Activated B cell treated with CpG ODN at 0.5 μM for 24 hours (primary cell): ENCODE measurements at regions not wholly inside any gene's neighbourhood (a gene's known extent, or its start where the extent isn't known, plus 50 kb on each side); places are given as distances from the start of the nearest gene placed in this dataset.

Source experiments
- ATAC-seq: fragments of 200-7000 bp; cut with Tn5 transposase; one replicate; pipeline ENCODE4 v1.10.0; 2021; ENCODE audit warnings: low read depth, mild to moderate bottlenecking, moderate library complexity
- CTCF ChIA-PET: fragments of 350-600 bp; sonication (Branson Sonifier 250); formaldehyde crosslinking; loops from one replicate; lab custom pipeline; 2021; ENCODE audit warnings: antibody characterized with exemption; lab: Charles Lee
- POLR2A ChIA-PET: fragments of 350-600 bp; sonication (Branson Sonifier 250); formaldehyde crosslinking; loops from one replicate; lab custom pipeline; 2021; ENCODE audit warnings: antibody characterized with exemption; lab: Charles Lee
- DNase-seq: peaks from one replicate; pipeline ENCODE4 v3.0.0; 2022
- H3K27ac Mint-ChIP-seq: one replicate; pipeline ENCODE4 v1.8.0; 2020; ENCODE audit warnings: mixed read lengths
- H3K27me3 Mint-ChIP-seq: one replicate; pipeline ENCODE4 v1.8.0; 2021; ENCODE audit warnings: mixed read lengths
- H3K36me3 Mint-ChIP-seq: one replicate; pipeline ENCODE4 v1.8.0; 2021; ENCODE audit warnings: low read depth, mixed read lengths
- H3K4me1 Mint-ChIP-seq: one replicate; pipeline ENCODE4 v1.8.0; 2021; ENCODE audit warnings: mixed read lengths
- H3K4me3 Mint-ChIP-seq: one replicate; pipeline ENCODE4 v1.8.0; 2020; ENCODE audit warnings: mild to moderate bottlenecking, mixed read lengths
- H3K9me3 Mint-ChIP-seq: one replicate; pipeline ENCODE4 v1.8.0; 2020; ENCODE audit warnings: mixed read lengths
- intact Hi-C: fragments of 100-400 bp; cut with micrococcal nuclease; formaldehyde crosslinking; loops from one replicate; pipeline ENCODE4 v1.15.1; 2024
- TF ChIP-seq, protein P1 (sequence below): fragments of 200-600 bp; IDR thresholded peaks from one replicate; pipeline ENCODE4 v1.8.0; 2022; ENCODE audit warnings: antibody characterized with exemption, mild to moderate bottlenecking

DNA sequence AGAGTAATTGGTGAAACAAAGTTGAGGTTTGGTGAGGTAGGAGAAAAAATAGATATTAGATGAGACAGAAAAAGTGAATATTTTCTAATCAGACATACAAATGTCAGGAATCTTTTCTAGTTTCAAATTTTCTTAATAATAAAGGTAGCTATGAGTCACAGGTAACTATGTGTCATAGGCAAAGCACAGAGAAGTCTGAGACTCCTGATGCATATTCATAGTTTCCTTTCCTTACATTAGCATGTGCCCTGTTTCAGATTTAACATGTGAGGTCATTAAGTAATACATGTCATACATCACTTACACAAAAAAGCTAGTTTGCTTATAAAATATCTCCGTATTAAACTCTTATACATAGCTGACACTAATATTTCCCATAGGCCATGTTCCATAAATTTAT lies 1141.3 kb upstream of the PCDH20 start:
- intact Hi-C loops: no loop called here
- no peak overlapping the region for H3K27ac Mint-ChIP-seq
- no peaks in the 10 kb centered on the region for H3K4me1 Mint-ChIP-seq
- TF ChIP-seq, protein P1, sequence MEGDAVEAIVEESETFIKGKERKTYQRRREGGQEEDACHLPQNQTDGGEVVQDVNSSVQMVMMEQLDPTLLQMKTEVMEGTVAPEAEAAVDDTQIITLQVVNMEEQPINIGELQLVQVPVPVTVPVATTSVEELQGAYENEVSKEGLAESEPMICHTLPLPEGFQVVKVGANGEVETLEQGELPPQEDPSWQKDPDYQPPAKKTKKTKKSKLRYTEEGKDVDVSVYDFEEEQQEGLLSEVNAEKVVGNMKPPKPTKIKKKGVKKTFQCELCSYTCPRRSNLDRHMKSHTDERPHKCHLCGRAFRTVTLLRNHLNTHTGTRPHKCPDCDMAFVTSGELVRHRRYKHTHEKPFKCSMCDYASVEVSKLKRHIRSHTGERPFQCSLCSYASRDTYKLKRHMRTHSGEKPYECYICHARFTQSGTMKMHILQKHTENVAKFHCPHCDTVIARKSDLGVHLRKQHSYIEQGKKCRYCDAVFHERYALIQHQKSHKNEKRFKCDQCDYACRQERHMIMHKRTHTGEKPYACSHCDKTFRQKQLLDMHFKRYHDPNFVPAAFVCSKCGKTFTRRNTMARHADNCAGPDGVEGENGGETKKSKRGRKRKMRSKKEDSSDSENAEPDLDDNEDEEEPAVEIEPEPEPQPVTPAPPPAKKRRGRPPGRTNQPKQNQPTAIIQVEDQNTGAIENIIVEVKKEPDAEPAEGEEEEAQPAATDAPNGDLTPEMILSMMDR: no peak
- DNase-seq: no peak
- H3K36me3 Mint-ChIP-seq: no peaks in the 10 kb centered on the region
- H3K4me3 Mint-ChIP-seq: no peak overlapping the region
- ATAC-seq: no peak
- CTCF ChIA-PET: no interaction called here
- H3K27me3 Mint-ChIP-seq: no peaks in the 10 kb centered on the region
- POLR2A ChIA-PET: no interaction called here
- no peaks in the 10 kb centered on the region for H3K9me3 Mint-ChIP-seq

GRCh38 chr13:62551588-62551987 lies 1135.9 kb upstream of the PCDH20 start:
- no peaks in the 10 kb centered on the region for H3K9me3 Mint-ChIP-seq
- DNase-seq (no peak), ATAC-seq (no peak)
- CTCF ChIA-PET: no interaction called here
- intact Hi-C loops: no loop called here
- POLR2A ChIA-PET: no interaction called here
- no peak overlapping the region for H3K4me3 Mint-ChIP-seq
- H3K27ac Mint-ChIP-seq: no peak overlapping the region
- no peaks in the 10 kb centered on the region for H3K4me1 Mint-ChIP-seq
- H3K36me3 Mint-ChIP-seq: no peaks in the 10 kb centered on the region
- TF ChIP-seq, protein P1: no peak
- H3K27me3 Mint-ChIP-seq: no peaks in the 10 kb centered on the region

GRCh38 chr13:62544928-62545327 lies 1129.3 kb upstream of the PCDH20 start:
- TF ChIP-seq, protein P1: no peak
- DNase-seq: no peak
- CTCF ChIA-PET: no interaction called here
- POLR2A ChIA-PET: no interaction called here
- no peaks in the 10 kb centered on the region for H3K4me1 Mint-ChIP-seq
- H3K27me3 Mint-ChIP-seq: no peaks in the 10 kb centered on the region
- H3K4me3 Mint-ChIP-seq: no peak overlapping the region
- no peaks in the 10 kb centered on the region for H3K36me3 Mint-ChIP-seq
- intact Hi-C loops: no loop called here
- ATAC-seq: no peak
- H3K9me3 Mint-ChIP-seq: no peaks in the 10 kb centered on the region
- no peak overlapping the region for H3K27ac Mint-ChIP-seq

- Mint-ChIP-seq H3K27ac (no peak overlapping the region), H3K36me3 (no peaks in the 10 kb centered on the region), H3K4me1 (no peaks in the 10 kb centered on the region), H3K27me3 (no peaks in the 10 kb centered on the region), H3K4me3 (no peak overlapping the region), H3K9me3 (peaks cover 4% of the 10 kb centered on the region)
- TF ChIP-seq, protein P1: no peak
- CTCF ChIA-PET: no interaction called here
- ATAC-seq (no peak), DNase-seq (no peak)
- POLR2A ChIA-PET: no interaction called here
- intact Hi-C loops: no loop called here
These were observed 1121.9 kb upstream of the PCDH20 start for GRCh38 chr13:62537593-62537992.

- H3K9me3 Mint-ChIP-seq: no peaks in the 10 kb centered on the region
- no peaks in the 10 kb centered on the region for H3K4me1 Mint-ChIP-seq
- ATAC-seq: no peak
- ChIA-PET POLR2A (no interaction called here), CTCF (no interaction called here)
- H3K27ac Mint-ChIP-seq: no peak overlapping the region
- intact Hi-C loops: no loop called here
- H3K4me3 Mint-ChIP-seq: no peak overlapping the region
- TF ChIP-seq, protein P1: no peak
- no peaks in the 10 kb centered on the region for H3K36me3 Mint-ChIP-seq
- H3K27me3 Mint-ChIP-seq: no peaks in the 10 kb centered on the region
- DNase-seq: no peak
These were observed 1110.0 kb upstream of the PCDH20 start for GRCh38 chr13:62525652-62526051.
